NCI-H1092 (cell line): ENCODE measurements at regions not wholly inside any gene's neighbourhood (a gene's known extent, or its start where the extent isn't known, plus 50 kb on each side); places are given as distances from the start of the nearest gene placed in this dataset.
A peak's percentile ranks its signal among the peaks of the same experiment; 100 is the strongest.

ENCODE experiments used
- DNase-seq: peaks from one replicate; lab custom pipeline; 2025; lab: John Stamatoyannopoulos, UW

- peak; percentile 55 for DNase-seq
These were observed 458.8 kb upstream of the NRXN1 start for GRCh38 chr2:51490576-51491234.

GRCh38 chr2:51484605-51485004 is 452.7 kb upstream of the NRXN1 start:
- DNase-seq, result no peak

GRCh38 chr2:51483720-51484119 is 451.8 kb upstream of the NRXN1 start:
- DNase-seq, result no peak

GRCh38 chr2:51472783-51473182 is 440.9 kb upstream of the NRXN1 start:
- DNase-seq, result no peak

GRCh38 chr2:51472300-51472699 is 440.4 kb upstream of the NRXN1 start:
- DNase-seq, result no peak

GRCh38 chr2:51469102-51469501 is 437.2 kb upstream of the NRXN1 start:
- DNase-seq, result no peak

GRCh38 chr2:51465326-51465725 is 433.4 kb upstream of the NRXN1 start:
- DNase-seq, result no peak

GRCh38 chr2:51454177-51454576 is 422.2 kb upstream of the NRXN1 start:
- DNase-seq, result no peak

GRCh38 chr2:51448911-51449310 is 417.0 kb upstream of the NRXN1 start:
- DNase-seq, result no peak

- DNase-seq, result no peak
These were observed 409.9 kb upstream of the NRXN1 start for GRCh38 chr2:51441786-51442185.

GRCh38 chr2:51424418-51424817 is 392.5 kb upstream of the NRXN1 start:
- DNase-seq, result no peak

- DNase-seq, result no peak
These were observed 388.6 kb upstream of the NRXN1 start for GRCh38 chr2:51420511-51420910.

- no peak for DNase-seq
These were observed 381.8 kb upstream of the NRXN1 start for GRCh38 chr2:51413726-51414125.

- DNase-seq, result no peak
These were observed 378.4 kb upstream of the NRXN1 start for GRCh38 chr2:51410331-51410730.

GRCh38 chr2:51409920-51410319 is 378.0 kb upstream of the NRXN1 start:
- no peak for DNase-seq

- no peak for DNase-seq
These were observed 372.3 kb upstream of the NRXN1 start for GRCh38 chr2:51404226-51404625.

GRCh38 chr2:51401546-51401945 is 369.6 kb upstream of the NRXN1 start:
- no peak for DNase-seq

- no peak for DNase-seq
These were observed 355.3 kb upstream of the NRXN1 start for GRCh38 chr2:51387235-51387634.

- DNase-seq, result no peak
These were observed 348.1 kb upstream of the NRXN1 start for GRCh38 chr2:51379997-51380396.

GRCh38 chr2:51368250-51368649 is 336.3 kb upstream of the NRXN1 start:
- no peak for DNase-seq

GRCh38 chr2:51350100-51350499 is 318.2 kb upstream of the NRXN1 start:
- DNase-seq, result no peak

GRCh38 chr2:51344886-51345285 is 313.0 kb upstream of the NRXN1 start:
- DNase-seq, result no peak

GRCh38 chr2:51335087-51336058 is 303.4 kb upstream of the NRXN1 start:
- no peak for DNase-seq
